ENCODE measurements at regions not wholly inside any gene's neighbourhood (a gene's known extent, or its start where the extent isn't known, plus 50 kb on each side); places are given as distances from the start of the nearest gene placed in this dataset.
"Not testable (repeated sequence)": the region's sequence is repeated elsewhere in the genome, so short reads cannot be mapped to it uniquely, and the experiment has no call there.

- no peak for DNase-seq
Observed at GRCh38 chr3:68676136-68676535, 256.2 kb downstream of the TAFA4 start.

GRCh38 chr3:68667346-68667745, 265.0 kb downstream of the TAFA4 start:
- no peak for DNase-seq

- DNase-seq: no peak
Observed at GRCh38 chr3:68666429-68667136, 265.8 kb downstream of the TAFA4 start.

GRCh38 chr3:68664276-68664675, 268.1 kb downstream of the TAFA4 start:
- no peak for DNase-seq

GRCh38 chr3:68662176-68662575, 270.2 kb downstream of the TAFA4 start:
- DNase-seq: no peak

GRCh38 chr3:68650657-68651056, 281.7 kb downstream of the TAFA4 start:
- not testable (repeated sequence) for DNase-seq

- no peak for DNase-seq
Observed at GRCh38 chr3:68648494-68648893, 283.9 kb downstream of the TAFA4 start.

GRCh38 chr3:68631850-68632545, 300.3 kb downstream of the TAFA4 start:
- DNase-seq: no peak

GRCh38 chr3:68620211-68620610, 312.1 kb downstream of the TAFA4 start:
- DNase-seq: no peak

- DNase-seq: no peak
Observed at GRCh38 chr3:68614087-68614486, 318.3 kb downstream of the TAFA4 start.

- DNase-seq: no peak
Observed at GRCh38 chr3:68571321-68571720, 361.0 kb downstream of the TAFA4 start.

- DNase-seq: no peak
Observed at GRCh38 chr3:68560728-68561127, 371.6 kb downstream of the TAFA4 start.

- no peak for DNase-seq
Observed at GRCh38 chr3:68535782-68536181, 396.6 kb downstream of the TAFA4 start.

GRCh38 chr3:68523330-68523729, 409.0 kb downstream of the TAFA4 start:
- DNase-seq: no peak

GRCh38 chr3:68515237-68515636, 417.1 kb downstream of the TAFA4 start:
- DNase-seq: no peak

- no peak for DNase-seq
Observed at GRCh38 chr3:68504201-68504600, 428.1 kb downstream of the TAFA4 start.

- DNase-seq: not testable (repeated sequence)
Observed at GRCh38 chr3:68485845-68486244, 446.5 kb downstream of the TAFA4 start.

- no peak for DNase-seq
Observed at GRCh38 chr3:68485051-68485450, 447.3 kb downstream of the TAFA4 start.

GRCh38 chr3:68483601-68484000, 448.7 kb downstream of the TAFA4 start:
- no peak for DNase-seq

- no peak for DNase-seq
Observed at GRCh38 chr3:68483041-68483440, 449.3 kb downstream of the TAFA4 start.

GRCh38 chr3:68482565-68482964, 449.8 kb downstream of the TAFA4 start:
- no peak for DNase-seq

- DNase-seq: no peak
Observed at GRCh38 chr3:68479779-68480178, 452.6 kb downstream of the TAFA4 start.

GRCh38 chr3:68468695-68469375, 463.5 kb downstream of the TAFA4 start:
- no peak for DNase-seq

GRCh38 chr3:68467465-68467864, 464.9 kb downstream of the TAFA4 start:
- DNase-seq: no peak
